OCI-LY7 (cell line): ENCODE measurements at regions not wholly inside any gene's neighbourhood (a gene's known extent, or its start where the extent isn't known, plus 50 kb on each side); places are given as distances from the start of the nearest gene placed in this dataset.

Experiments
- CTCF ChIP-seq: fragments of 200-600 bp; sonication (generic); conservative IDR thresholded peaks from 2 replicates; pipeline ENCODE4 v1.5.1; 2014; ENCODE audit warnings: mild to moderate bottlenecking, antibody characterized with exemption, low read length, moderate library complexity, mixed read lengths
- EZH2phosphoT487 ChIP-seq: fragments of 200-600 bp; sonication (generic); IDR thresholded peaks from 2 replicates; pipeline ENCODE4 v1.6.1; 2018; ENCODE audit warnings: low read depth, borderline replicate concordance, mild to moderate bottlenecking, mixed run types, antibody characterized with exemption, low read length, moderate library complexity, mixed read lengths

- no peak for TF ChIP-seq CTCF
- TF ChIP-seq EZH2phosphoT487 = no peak
Observed at GRCh38 chr2:21821672-21822227, 698.0 kb downstream of the TDRD15 start.
